ENCODE measurements at regions not wholly inside any gene's neighbourhood (a gene's known extent, or its start where the extent isn't known, plus 50 kb on each side); places are given as distances from the start of the nearest gene placed in this dataset.

DNA sequence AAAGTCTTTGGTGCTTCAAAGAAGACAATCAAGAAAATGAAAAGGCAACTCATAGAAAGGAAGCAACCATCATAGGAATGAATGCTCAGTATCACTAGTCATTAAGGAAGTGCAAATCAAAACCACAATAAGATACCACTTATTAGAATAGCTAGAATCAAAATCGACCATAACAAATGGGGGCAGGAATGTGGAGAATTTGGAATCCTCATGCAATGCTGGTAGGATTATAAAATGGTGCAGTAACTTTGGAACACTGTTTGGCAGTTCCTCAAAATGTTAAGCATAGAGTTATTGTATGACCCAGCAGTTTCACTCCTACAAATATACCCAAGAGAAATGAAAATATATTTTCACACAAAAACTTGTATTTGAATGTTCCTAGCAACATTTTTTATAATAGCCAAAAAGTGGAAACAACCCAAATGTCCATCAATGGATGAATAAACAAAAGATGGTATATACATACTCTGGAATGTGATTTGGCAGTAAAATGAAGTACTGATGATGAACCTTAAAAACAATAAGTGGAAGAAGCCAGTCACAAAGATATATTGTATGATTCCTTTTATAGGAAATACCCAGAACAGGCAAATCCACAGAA, 105.6 kb downstream of the MIS18A start:
- Histone ChIP-seq H3K4me2 (no peak overlapping the region), H3K9me2 (ENCODE audit: insufficient read depth) (no peaks in the 10 kb centered on the region), H4K20me1 (replicated peaks; ENCODE audit: insufficient read depth) (no peaks in the 10 kb centered on the region), H3K27me3 (ENCODE audit: insufficient read depth) (no peaks in the 10 kb centered on the region), H3F3A (replicated peaks; ENCODE audit: low read depth) (no peaks in the 10 kb centered on the region), H3K79me2 (replicated peaks; ENCODE audit: insufficient read depth) (no peaks in the 10 kb centered on the region), H3K4me3 (no peak overlapping the region), H3K36me3 (ENCODE audit: insufficient read depth) (no peaks in the 10 kb centered on the region), H3K27ac (ENCODE audit: low read depth) (no peak overlapping the region), H3K4me1 (ENCODE audit: insufficient read depth) (no peaks in the 10 kb centered on the region), H2AFZ (no peak overlapping the region)
- DNase-seq (ENCODE audit: low spot score) (no peak), ATAC-seq (no peak)
- Mint-ChIP-seq H3K4me1 (no peaks in the 10 kb centered on the region), H3K4me3 (no peak overlapping the region), H3K9me3 (no peaks in the 10 kb centered on the region), H3K36me3 (ENCODE audit: low read depth) (no peaks in the 10 kb centered on the region), H3K27ac (no peak overlapping the region), H3K27me3 (ENCODE audit: insufficient read depth, low read depth, poor library complexity) (no peaks in the 10 kb centered on the region)
- TF ChIP-seq ZNF331 (CRISPR knock-in tag; IDR thresholded peaks at IDR 0.05; ENCODE audit: low read depth) (no peak), CREB1 (CRISPR knock-in tag; IDR thresholded peaks at IDR 0.05; ENCODE audit: low read depth) (no peak), ZNF114 (CRISPR knock-in tag; IDR thresholded peaks at IDR 0.05) (no peak)
- TF ChIP-seq, protein P1, sequence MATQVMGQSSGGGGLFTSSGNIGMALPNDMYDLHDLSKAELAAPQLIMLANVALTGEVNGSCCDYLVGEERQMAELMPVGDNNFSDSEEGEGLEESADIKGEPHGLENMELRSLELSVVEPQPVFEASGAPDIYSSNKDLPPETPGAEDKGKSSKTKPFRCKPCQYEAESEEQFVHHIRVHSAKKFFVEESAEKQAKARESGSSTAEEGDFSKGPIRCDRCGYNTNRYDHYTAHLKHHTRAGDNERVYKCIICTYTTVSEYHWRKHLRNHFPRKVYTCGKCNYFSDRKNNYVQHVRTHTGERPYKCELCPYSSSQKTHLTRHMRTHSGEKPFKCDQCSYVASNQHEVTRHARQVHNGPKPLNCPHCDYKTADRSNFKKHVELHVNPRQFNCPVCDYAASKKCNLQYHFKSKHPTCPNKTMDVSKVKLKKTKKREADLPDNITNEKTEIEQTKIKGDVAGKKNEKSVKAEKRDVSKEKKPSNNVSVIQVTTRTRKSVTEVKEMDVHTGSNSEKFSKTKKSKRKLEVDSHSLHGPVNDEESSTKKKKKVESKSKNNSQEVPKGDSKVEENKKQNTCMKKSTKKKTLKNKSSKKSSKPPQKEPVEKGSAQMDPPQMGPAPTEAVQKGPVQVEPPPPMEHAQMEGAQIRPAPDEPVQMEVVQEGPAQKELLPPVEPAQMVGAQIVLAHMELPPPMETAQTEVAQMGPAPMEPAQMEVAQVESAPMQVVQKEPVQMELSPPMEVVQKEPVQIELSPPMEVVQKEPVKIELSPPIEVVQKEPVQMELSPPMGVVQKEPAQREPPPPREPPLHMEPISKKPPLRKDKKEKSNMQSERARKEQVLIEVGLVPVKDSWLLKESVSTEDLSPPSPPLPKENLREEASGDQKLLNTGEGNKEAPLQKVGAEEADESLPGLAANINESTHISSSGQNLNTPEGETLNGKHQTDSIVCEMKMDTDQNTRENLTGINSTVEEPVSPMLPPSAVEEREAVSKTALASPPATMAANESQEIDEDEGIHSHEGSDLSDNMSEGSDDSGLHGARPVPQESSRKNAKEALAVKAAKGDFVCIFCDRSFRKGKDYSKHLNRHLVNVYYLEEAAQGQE (IDR thresholded peaks at IDR 0.05; ENCODE audit: unreplicated experiment), result no peak

GRCh38 chr21:32172106-32172505, 106.7 kb downstream of the MIS18A start:
- Histone ChIP-seq H3K27ac (ENCODE audit: low read depth) (no peak overlapping the region), H2AFZ (no peak overlapping the region), H3K9me2 (ENCODE audit: insufficient read depth) (no peaks in the 10 kb centered on the region), H3F3A (replicated peaks; ENCODE audit: low read depth) (no peaks in the 10 kb centered on the region), H3K4me3 (no peak overlapping the region), H4K20me1 (replicated peaks; ENCODE audit: insufficient read depth) (no peaks in the 10 kb centered on the region), H3K36me3 (ENCODE audit: insufficient read depth) (no peaks in the 10 kb centered on the region), H3K4me1 (ENCODE audit: insufficient read depth) (no peaks in the 10 kb centered on the region), H3K27me3 (ENCODE audit: insufficient read depth) (no peaks in the 10 kb centered on the region), H3K4me2 (no peak overlapping the region), H3K79me2 (replicated peaks; ENCODE audit: insufficient read depth) (no peaks in the 10 kb centered on the region)
- H3K27me3 Mint-ChIP-seq (ENCODE audit: insufficient read depth, low read depth, poor library complexity), result no peaks in the 10 kb centered on the region
- ATAC-seq, result no peak
- no peak overlapping the region for H3K27ac Mint-ChIP-seq
- H3K9me3 Mint-ChIP-seq, result no peaks in the 10 kb centered on the region
- no peak for DNase-seq (ENCODE audit: low spot score)
- H3K4me1 Mint-ChIP-seq, result no peaks in the 10 kb centered on the region
- no peaks in the 10 kb centered on the region for H3K36me3 Mint-ChIP-seq (ENCODE audit: low read depth)
- no peak overlapping the region for H3K4me3 Mint-ChIP-seq
- TF ChIP-seq ZNF462 (CRISPR knock-in tag; IDR thresholded peaks at IDR 0.05) (no peak), CTCF (conservative IDR thresholded peaks at IDR 0.05; ENCODE audit: low read depth in 2 of 2) (no peak), CREB1 (CRISPR knock-in tag; IDR thresholded peaks at IDR 0.05; ENCODE audit: low read depth) (no peak)
- TF ChIP-seq, protein P2, sequence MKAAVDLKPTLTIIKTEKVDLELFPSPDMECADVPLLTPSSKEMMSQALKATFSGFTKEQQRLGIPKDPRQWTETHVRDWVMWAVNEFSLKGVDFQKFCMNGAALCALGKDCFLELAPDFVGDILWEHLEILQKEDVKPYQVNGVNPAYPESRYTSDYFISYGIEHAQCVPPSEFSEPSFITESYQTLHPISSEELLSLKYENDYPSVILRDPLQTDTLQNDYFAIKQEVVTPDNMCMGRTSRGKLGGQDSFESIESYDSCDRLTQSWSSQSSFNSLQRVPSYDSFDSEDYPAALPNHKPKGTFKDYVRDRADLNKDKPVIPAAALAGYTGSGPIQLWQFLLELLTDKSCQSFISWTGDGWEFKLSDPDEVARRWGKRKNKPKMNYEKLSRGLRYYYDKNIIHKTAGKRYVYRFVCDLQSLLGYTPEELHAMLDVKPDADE (IDR thresholded peaks at IDR 0.05), result no peak
